Fibroblast of the aortic adventitia (primary cell): ENCODE measurements at regions not wholly inside any gene's neighbourhood (a gene's known extent, or its start where the extent isn't known, plus 50 kb on each side); places are given as distances from the start of the nearest gene placed in this dataset.

Source experiments
- DNase-seq: peaks from one replicate; pipeline ENCODE4 v3.0.0-alpha.2; 2010; ENCODE audit warnings: low read depth
- H3K4me3 ChIP-seq: 2 replicates; pipeline ENCODE4 v1.5.1; 2011; ENCODE audit warnings: low read depth, mild to moderate bottlenecking, control low read depth, low read length, moderate library complexity
- CTCF ChIP-seq: IDR thresholded peaks from 2 replicates; pipeline ENCODE4 v1.5.1; 2011; ENCODE audit warnings: mild to moderate bottlenecking, low read length, control low read depth, inconsistent platforms; ENCODE audit not compliant: insufficient read depth

GRCh38 chr18:2134364-2134763 lies 436.9 kb downstream of the METTL4 start:
- peak; percentile 1 for TF ChIP-seq CTCF
- no peak for DNase-seq
- no peak overlapping the region for H3K4me3 ChIP-seq

GRCh38 chr18:2135309-2135708 lies 436.0 kb downstream of the METTL4 start:
- TF ChIP-seq CTCF: no peak
- no peak for DNase-seq
- H3K4me3 ChIP-seq: no peak overlapping the region

GRCh38 chr18:2138552-2138951 lies 432.8 kb downstream of the METTL4 start:
- H3K4me3 ChIP-seq: no peak overlapping the region
- TF ChIP-seq CTCF: no peak
- DNase-seq: no peak

- no peak for TF ChIP-seq CTCF
- no peak overlapping the region for H3K4me3 ChIP-seq
- peak; percentile 74 for DNase-seq
Observed at GRCh38 chr18:2139691-2140090, 431.6 kb downstream of the METTL4 start.

GRCh38 chr18:2143636-2144035 lies 427.7 kb downstream of the METTL4 start:
- H3K4me3 ChIP-seq: no peak overlapping the region
- peak; percentile 65 for DNase-seq
- no peak for TF ChIP-seq CTCF

GRCh38 chr18:2144811-2145210 lies 426.5 kb downstream of the METTL4 start:
- no peak for DNase-seq
- no peak for TF ChIP-seq CTCF
- H3K4me3 ChIP-seq: no peak overlapping the region

GRCh38 chr18:2146092-2146491 lies 425.2 kb downstream of the METTL4 start:
- no peak overlapping the region for H3K4me3 ChIP-seq
- no peak for TF ChIP-seq CTCF
- no peak for DNase-seq
